ENCODE measurements at regions not wholly inside any gene's neighbourhood (a gene's known extent, or its start where the extent isn't known, plus 50 kb on each side); places are given as distances from the start of the nearest gene placed in this dataset.

GRCh38 chr2:52467189-52467588, 1300.4 kb upstream of the CHAC2 start:
- Mint-ChIP-seq H3K9me3 (peaks cover 0 to 17% (median 8%) of the 10 kb centered on the region in 9 donors), H3K27ac (no peak overlapping the region), H3K4me3 (no peak overlapping the region), H3K4me1 (no peaks in the 10 kb centered on the region), H3K27me3 (no peaks in the 10 kb centered on the region), H3K36me3 (no peaks in the 10 kb centered on the region)
- no peak for ATAC-seq
- no peak for DNase-seq
- POLR2A ChIA-PET: no interaction called here

GRCh38 chr2:52465287-52465686, 1302.3 kb upstream of the CHAC2 start:
- Mint-ChIP-seq H3K27ac (no peak overlapping the region), H3K9me3 (peaks cover 0 to 19% (median 8%) of the 10 kb centered on the region in 9 donors), H3K27me3 (no peaks in the 10 kb centered on the region), H3K36me3 (no peaks in the 10 kb centered on the region), H3K4me3 (no peak overlapping the region), H3K4me1 (no peaks in the 10 kb centered on the region)
- no peak for ATAC-seq
- no peak for DNase-seq
- POLR2A ChIA-PET: no interaction called here

GRCh38 chr2:52463457-52463856, 1304.1 kb upstream of the CHAC2 start:
- H3K36me3 Mint-ChIP-seq: no peaks in the 10 kb centered on the region
- no peak for DNase-seq
- no peak overlapping the region for H3K27ac Mint-ChIP-seq
- no peak for ATAC-seq
- no peaks in the 10 kb centered on the region for H3K27me3 Mint-ChIP-seq
- no peak overlapping the region for H3K4me3 Mint-ChIP-seq
- POLR2A ChIA-PET: no interaction called here
- H3K4me1 Mint-ChIP-seq: no peaks in the 10 kb centered on the region
- H3K9me3 Mint-ChIP-seq: peaks cover 0 to 19% (median 2%) of the 10 kb centered on the region in 9 donors

- no peak for ATAC-seq
- Mint-ChIP-seq H3K9me3 (peaks cover 0 to 26% (median 2%) of the 10 kb centered on the region in 9 donors), H3K4me3 (no peak overlapping the region), H3K27ac (no peak overlapping the region), H3K27me3 (no peaks in the 10 kb centered on the region), H3K36me3 (peaks cover 0 to 3% (median 0%) of the 10 kb centered on the region in 3 donors), H3K4me1 (no peaks in the 10 kb centered on the region)
- no peak for DNase-seq
- POLR2A ChIA-PET: no interaction called here
These were observed 1310.8 kb upstream of the CHAC2 start for GRCh38 chr2:52456561-52457377.

- peaks cover 0 to 3% (median 0%) of the 10 kb centered on the region in 3 donors for H3K36me3 Mint-ChIP-seq
- POLR2A ChIA-PET: no interaction called here
- no peaks in the 10 kb centered on the region for H3K4me1 Mint-ChIP-seq
- ATAC-seq: no peak
- DNase-seq: no peak
- H3K9me3 Mint-ChIP-seq: peaks cover 0 to 23% (median 2%) of the 10 kb centered on the region in 9 donors
- H3K4me3 Mint-ChIP-seq: no peak overlapping the region
- H3K27me3 Mint-ChIP-seq: no peaks in the 10 kb centered on the region
- no peak overlapping the region for H3K27ac Mint-ChIP-seq
These were observed 1312.6 kb upstream of the CHAC2 start for GRCh38 chr2:52454962-52455361.

GRCh38 chr2:52452201-52452600, 1315.4 kb upstream of the CHAC2 start:
- DNase-seq (no peak), ATAC-seq (no peak)
- no peak overlapping the region for H3K4me3 Mint-ChIP-seq
- H3K4me1 Mint-ChIP-seq: peaks cover 0 to 1% (median 0%) of the 10 kb centered on the region in 4 donors
- no peaks in the 10 kb centered on the region for H3K27me3 Mint-ChIP-seq
- peaks cover 0 to 23% (median 3%) of the 10 kb centered on the region in 9 donors for H3K9me3 Mint-ChIP-seq
- no peak overlapping the region for H3K27ac Mint-ChIP-seq
- H3K36me3 Mint-ChIP-seq: peaks cover 0 to 3% (median 0%) of the 10 kb centered on the region in 3 donors
- POLR2A ChIA-PET: no interaction called here

- peaks cover 0 to 9% (median 0%) of the 10 kb centered on the region in 9 donors for H3K9me3 Mint-ChIP-seq
- POLR2A ChIA-PET: no interaction called here
These were observed 1321.9 kb upstream of the CHAC2 start for GRCh38 chr2:52445686-52446085.

GRCh38 chr2:52431352-52431760, 1336.2 kb upstream of the CHAC2 start:
- ATAC-seq (no peak), DNase-seq (no peak)
- H3K27me3 Mint-ChIP-seq: no peaks in the 10 kb centered on the region
- no peaks in the 10 kb centered on the region for H3K36me3 Mint-ChIP-seq
- peaks cover 0 to 2% (median 0%) of the 10 kb centered on the region in 4 donors for H3K4me1 Mint-ChIP-seq
- no peak overlapping the region for H3K27ac Mint-ChIP-seq
- H3K4me3 Mint-ChIP-seq: no peak overlapping the region
- POLR2A ChIA-PET: no interaction called here
- peaks cover 2 to 20% (median 7%) of the 10 kb centered on the region in 9 donors for H3K9me3 Mint-ChIP-seq

More at GRCh38 chr2:52445686-52446085, 1321.9 kb upstream of the CHAC2 start:
- ATAC-seq (no peak), DNase-seq (no peak)
- Mint-ChIP-seq H3K36me3 (no peaks in the 10 kb centered on the region), H3K4me1 (peaks cover 0 to 1% (median 0%) of the 10 kb centered on the region in 4 donors), H3K27ac (no peak overlapping the region), H3K27me3 (no peaks in the 10 kb centered on the region), H3K4me3 (no peak overlapping the region)

GRCh38 chr2:52429740-52430139, 1337.9 kb upstream of the CHAC2 start:
- H3K36me3 Mint-ChIP-seq: no peaks in the 10 kb centered on the region
- DNase-seq (no peak), ATAC-seq (no peak)
- H3K4me1 Mint-ChIP-seq: peaks cover 0 to 2% (median 0%) of the 10 kb centered on the region in 4 donors
- H3K27ac Mint-ChIP-seq: no peak overlapping the region
- H3K4me3 Mint-ChIP-seq: no peak overlapping the region
- peaks cover 2 to 20% (median 7%) of the 10 kb centered on the region in 9 donors for H3K9me3 Mint-ChIP-seq
- no peaks in the 10 kb centered on the region for H3K27me3 Mint-ChIP-seq
- POLR2A ChIA-PET: no interaction called here

- H3K4me1 Mint-ChIP-seq: peaks cover 0 to 2% (median 0%) of the 10 kb centered on the region in 4 donors
- POLR2A ChIA-PET: no interaction called here
- no peaks in the 10 kb centered on the region for H3K36me3 Mint-ChIP-seq
- ATAC-seq (no peak), DNase-seq (no peak)
- peaks cover 2 to 20% (median 7%) of the 10 kb centered on the region in 9 donors for H3K9me3 Mint-ChIP-seq
- H3K27me3 Mint-ChIP-seq: no peaks in the 10 kb centered on the region
- no peak overlapping the region for H3K4me3 Mint-ChIP-seq
- no peak overlapping the region for H3K27ac Mint-ChIP-seq
These were observed 1338.4 kb upstream of the CHAC2 start for GRCh38 chr2:52429171-52429570.

- H3K27ac Mint-ChIP-seq: no peak overlapping the region
- peaks cover 0 to 2% (median 0%) of the 10 kb centered on the region in 4 donors for H3K4me1 Mint-ChIP-seq
- no peak for ATAC-seq
- no peaks in the 10 kb centered on the region for H3K36me3 Mint-ChIP-seq
- no peaks in the 10 kb centered on the region for H3K27me3 Mint-ChIP-seq
- no peak for DNase-seq
- no peak overlapping the region for H3K4me3 Mint-ChIP-seq
- H3K9me3 Mint-ChIP-seq: peaks cover 2 to 20% (median 7%) of the 10 kb centered on the region in 9 donors
- POLR2A ChIA-PET: no interaction called here
These were observed 1339.4 kb upstream of the CHAC2 start for GRCh38 chr2:52428224-52428623.

- H3K27me3 Mint-ChIP-seq: no peaks in the 10 kb centered on the region
- H3K36me3 Mint-ChIP-seq: no peaks in the 10 kb centered on the region
- POLR2A ChIA-PET: no interaction called here
- peaks cover 0 to 2% (median 0%) of the 10 kb centered on the region in 4 donors for H3K4me1 Mint-ChIP-seq
- DNase-seq: no peak
- no peak overlapping the region for H3K4me3 Mint-ChIP-seq
- no peak for ATAC-seq
- no peak overlapping the region for H3K27ac Mint-ChIP-seq
- H3K9me3 Mint-ChIP-seq: peaks cover 0 to 13% (median 8%) of the 10 kb centered on the region in 9 donors
These were observed 1343.9 kb upstream of the CHAC2 start for GRCh38 chr2:52423655-52424054.

GRCh38 chr2:52423111-52423510, 1344.5 kb upstream of the CHAC2 start:
- Mint-ChIP-seq H3K9me3 (peaks cover 2 to 12% (median 4%) of the 10 kb centered on the region in 9 donors), H3K4me1 (peaks cover 0 to 1% (median 0%) of the 10 kb centered on the region in 4 donors), H3K27ac (no peak overlapping the region), H3K36me3 (no peaks in the 10 kb centered on the region), H3K4me3 (no peak overlapping the region), H3K27me3 (no peaks in the 10 kb centered on the region)
- POLR2A ChIA-PET: no interaction called here
- DNase-seq (no peak), ATAC-seq (no peak)

GRCh38 chr2:52416340-52416739, 1351.3 kb upstream of the CHAC2 start:
- ATAC-seq (no peak), DNase-seq (no peak)
- Mint-ChIP-seq H3K4me1 (no peaks in the 10 kb centered on the region), H3K36me3 (peaks cover 0 to 5% (median 0%) of the 10 kb centered on the region in 3 donors), H3K27ac (no peak overlapping the region), H3K4me3 (no peak overlapping the region), H3K27me3 (no peaks in the 10 kb centered on the region), H3K9me3 (peaks cover 0 to 18% (median 5%) of the 10 kb centered on the region in 9 donors)
- POLR2A ChIA-PET: no interaction called here

All from naive thymus-derived CD8-positive, alpha-beta T cell (primary cell).